ENCODE measurements at regions not wholly inside any gene's neighbourhood (a gene's known extent, or its start where the extent isn't known, plus 50 kb on each side); places are given as distances from the start of the nearest gene placed in this dataset.
"Not testable (repeated sequence)": the region's sequence is repeated elsewhere in the genome, so short reads cannot be mapped to it uniquely, and the experiment has no call there.

DNA sequence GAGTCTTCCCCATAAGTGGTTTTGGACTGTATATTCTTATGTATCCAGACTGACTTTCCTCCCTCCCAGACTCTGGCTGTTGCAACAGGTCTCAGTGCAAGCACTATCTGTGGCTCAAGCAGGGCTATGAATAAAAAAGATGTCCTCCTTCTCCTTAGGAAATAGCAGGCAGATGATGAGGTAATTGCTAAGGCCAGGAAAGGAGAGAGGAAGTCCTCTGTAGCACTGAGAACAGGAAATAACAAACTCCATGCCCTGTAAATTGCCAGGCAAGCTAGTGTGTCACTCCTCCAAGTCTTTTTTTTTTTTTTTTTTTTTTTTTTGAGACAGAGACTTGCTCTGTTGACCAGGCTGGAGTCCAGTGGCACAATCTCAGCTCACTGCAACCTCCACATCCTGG, 900.1 kb downstream of the TYW1 start:
- no peak for TF ChIP-seq JUND (IDR thresholded peaks at IDR 0.05; ENCODE audit: low read depth)
- DNase-seq (ENCODE audit: low read depth in 1 of 2, low spot score in 1 of 2): no peak
- in situ Hi-C loops (cut with HindIII; ENCODE audit: low pct_unique_long_range_greater_than_20kb, low sequenced_read_pairs): no loop called here

DNA sequence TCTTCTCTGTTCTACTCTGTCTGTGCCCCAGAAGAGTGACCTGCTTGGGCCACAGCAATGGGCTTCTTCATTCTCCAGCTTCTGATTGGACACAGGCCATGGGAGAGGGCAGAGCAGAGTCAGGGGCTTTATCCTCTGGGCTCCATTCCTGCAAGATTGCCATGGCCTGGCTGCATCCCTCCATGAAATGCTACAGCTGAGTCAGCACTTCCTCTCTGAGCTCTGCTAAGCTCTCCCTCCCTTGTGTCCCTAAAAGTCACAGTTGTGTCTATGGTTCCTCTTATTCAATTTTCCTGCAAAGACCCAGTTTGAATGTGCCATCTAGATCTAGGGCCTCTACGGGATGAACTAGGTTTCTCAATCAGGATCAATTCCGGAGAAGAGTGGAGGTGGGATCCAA, 903.8 kb downstream of the TYW1 start:
- TF ChIP-seq JUND (IDR thresholded peaks at IDR 0.05; ENCODE audit: low read depth): no peak
- DNase-seq (ENCODE audit: low read depth in 1 of 2, low spot score in 1 of 2): no peak
- in situ Hi-C loops (cut with HindIII; ENCODE audit: low pct_unique_long_range_greater_than_20kb, low sequenced_read_pairs): no loop called here

DNA sequence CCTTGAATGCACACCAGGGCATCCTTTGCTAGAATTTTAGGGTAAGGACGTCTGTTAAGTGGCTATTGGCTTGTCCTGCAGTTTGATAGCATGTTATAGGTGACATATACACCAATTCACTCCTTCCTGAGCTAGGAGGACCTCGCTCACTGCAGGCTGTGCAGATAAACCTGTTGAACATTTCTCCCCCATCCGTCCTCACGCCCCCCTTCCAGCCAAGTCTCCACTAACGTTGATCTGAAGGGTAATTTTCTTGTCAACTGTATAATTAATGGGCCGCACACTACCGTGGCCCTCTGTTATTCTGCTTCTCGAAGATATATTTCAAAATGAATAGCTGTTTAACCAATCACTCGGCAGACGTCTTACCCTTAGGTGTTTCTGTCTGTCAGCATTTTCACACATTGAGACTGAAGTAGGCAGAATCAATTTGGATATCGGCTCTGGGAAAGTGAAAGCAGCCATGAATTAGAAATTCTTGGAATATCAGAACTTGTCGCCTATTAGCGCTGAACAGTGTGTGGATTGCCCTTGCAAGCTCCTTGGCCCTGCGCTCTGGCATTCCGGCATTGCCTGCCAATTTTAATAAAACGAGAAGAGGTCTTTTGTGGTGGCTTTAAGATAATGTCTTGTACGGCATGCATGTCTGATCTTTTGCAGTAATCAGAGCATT, 905.3 kb downstream of the TYW1 start:
- no peak for DNase-seq (ENCODE audit: low read depth in 1 of 2, low spot score in 1 of 2)
- in situ Hi-C loops (cut with HindIII; ENCODE audit: low pct_unique_long_range_greater_than_20kb, low sequenced_read_pairs): no loop called here
- no peak for TF ChIP-seq JUND (IDR thresholded peaks at IDR 0.05; ENCODE audit: low read depth)

DNA sequence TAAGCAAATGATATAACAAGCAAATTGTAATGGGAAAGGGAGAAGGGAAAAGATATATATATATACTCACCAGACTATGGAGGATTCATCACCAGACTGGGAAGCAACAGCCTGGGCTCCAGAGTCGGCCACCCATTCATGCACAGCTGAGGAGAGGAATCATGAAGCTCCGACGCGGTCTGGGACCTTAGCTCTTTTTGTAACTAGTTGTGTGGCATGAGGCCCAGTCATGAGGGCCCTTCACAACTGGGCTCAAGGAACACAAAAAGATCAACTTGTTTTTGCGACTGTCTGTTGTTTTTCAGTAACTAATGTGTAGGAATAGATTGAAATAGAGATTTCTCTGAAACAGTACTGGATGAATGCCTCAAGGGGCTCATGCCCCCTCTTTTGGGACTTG, 911.2 kb downstream of the TYW1 start:
- in situ Hi-C loops (cut with HindIII; ENCODE audit: low pct_unique_long_range_greater_than_20kb, low sequenced_read_pairs): no loop called here
- DNase-seq (ENCODE audit: low read depth in 1 of 2, low spot score in 1 of 2): no peak
- TF ChIP-seq JUND (IDR thresholded peaks at IDR 0.05; ENCODE audit: low read depth): no peak

DNA sequence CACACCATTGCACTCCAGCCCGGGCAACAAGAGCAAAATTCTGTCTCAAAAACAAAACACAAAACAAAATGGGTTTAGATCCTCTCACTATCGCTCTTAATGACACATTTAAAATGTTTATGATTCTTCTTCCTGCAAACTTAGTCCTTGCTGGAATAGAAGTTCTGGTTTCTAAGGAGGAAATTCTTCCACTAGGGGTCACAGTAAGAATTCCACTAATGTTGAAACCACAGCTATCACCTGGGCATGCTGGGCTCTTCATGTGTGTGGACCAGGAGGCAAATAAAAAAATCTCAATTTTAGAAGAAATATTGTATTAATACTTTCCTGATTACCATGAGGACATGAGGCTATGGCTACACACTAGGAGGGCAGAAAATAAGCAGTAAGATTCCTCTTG, 915.8 kb downstream of the TYW1 start:
- TF ChIP-seq JUND (IDR thresholded peaks at IDR 0.05; ENCODE audit: low read depth): no peak
- no peak for DNase-seq (ENCODE audit: low read depth in 1 of 2, low spot score in 1 of 2)
- in situ Hi-C loops (cut with HindIII; ENCODE audit: low pct_unique_long_range_greater_than_20kb, low sequenced_read_pairs): no loop called here

DNA sequence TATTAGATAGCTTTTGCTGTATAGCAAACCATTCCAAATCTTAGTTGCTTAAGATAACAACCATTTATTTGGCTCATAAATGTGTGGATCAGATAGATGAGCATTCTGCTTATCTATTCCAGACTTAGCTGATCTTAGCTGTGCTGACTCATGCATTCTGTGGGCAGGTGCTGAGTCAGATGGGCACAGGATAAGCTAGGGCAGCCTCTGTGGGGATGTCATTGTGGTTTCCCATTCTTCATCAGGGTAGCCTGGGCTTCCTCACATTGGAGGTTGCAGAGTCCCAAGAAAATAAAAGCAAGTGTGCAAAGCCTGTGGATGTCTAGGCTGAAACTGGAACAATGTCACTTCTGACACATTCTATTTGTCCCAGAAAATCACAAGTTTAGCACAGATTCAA, 917.0 kb downstream of the TYW1 start:
- in situ Hi-C loops (cut with HindIII; ENCODE audit: low pct_unique_long_range_greater_than_20kb, low sequenced_read_pairs): no loop called here
- no peak for TF ChIP-seq JUND (IDR thresholded peaks at IDR 0.05; ENCODE audit: low read depth)
- no peak for DNase-seq (ENCODE audit: low read depth in 1 of 2, low spot score in 1 of 2)

DNA sequence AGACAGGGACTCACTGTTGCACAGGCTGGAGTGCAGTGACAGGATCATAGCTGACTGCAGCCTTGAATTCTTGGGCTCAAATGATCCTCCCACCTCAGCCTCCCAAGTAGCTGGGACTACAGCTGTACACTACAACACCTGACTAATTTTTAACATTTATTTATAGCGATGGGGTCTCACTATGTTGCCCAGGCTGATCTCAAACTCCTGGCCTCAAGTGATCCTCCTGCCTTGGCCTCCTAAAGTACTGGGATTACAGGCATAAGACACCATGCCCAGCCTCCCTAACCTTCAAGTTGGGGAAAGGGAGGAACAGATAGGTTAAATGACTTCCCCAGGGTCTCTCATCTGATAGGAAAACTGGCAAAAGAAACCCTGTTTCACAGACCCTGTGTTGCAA, 919.5 kb downstream of the TYW1 start:
- in situ Hi-C loops (cut with HindIII; ENCODE audit: low pct_unique_long_range_greater_than_20kb, low sequenced_read_pairs): not testable (repeated sequence)

DNA sequence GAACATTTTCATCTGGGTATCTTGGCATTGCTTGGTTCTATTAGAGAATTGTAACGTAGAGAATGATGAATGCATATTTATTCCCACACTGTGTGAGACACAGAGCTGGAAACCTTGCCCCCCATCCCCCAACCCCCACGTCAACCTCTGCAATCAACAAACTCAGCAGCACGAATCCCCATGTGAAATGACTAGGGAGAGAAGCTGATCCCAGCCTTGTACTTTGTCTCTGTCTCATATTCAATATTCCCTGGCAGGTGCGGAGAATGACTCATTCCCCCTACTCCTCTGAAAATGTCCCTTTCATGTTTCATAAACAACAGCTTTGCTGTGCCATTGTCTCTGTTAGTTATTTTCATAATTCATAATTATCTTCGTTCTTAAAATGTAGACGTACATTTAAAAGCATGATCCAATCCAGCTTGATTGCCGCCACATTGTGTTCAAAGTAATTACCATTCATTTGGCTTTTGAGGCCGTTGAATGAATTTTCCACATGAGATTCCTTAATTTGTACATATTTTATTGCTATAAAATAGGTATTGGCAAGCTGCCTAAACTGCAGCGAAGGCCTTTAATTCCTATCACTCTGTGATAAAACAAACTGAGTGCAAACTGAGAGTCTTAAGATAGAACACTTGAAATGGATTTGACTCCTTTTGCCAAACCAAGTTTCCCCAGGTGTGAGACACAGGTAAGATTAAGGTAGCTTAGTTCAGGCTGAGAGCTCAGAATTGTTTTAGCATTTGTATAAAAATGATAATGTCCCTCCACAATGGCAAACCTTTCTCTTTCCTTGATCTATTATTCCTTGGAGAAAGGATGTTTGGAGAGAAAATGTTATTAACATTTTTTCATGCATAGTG, 920.2 kb downstream of the TYW1 start:
- no peak for TF ChIP-seq JUND (IDR thresholded peaks at IDR 0.05; ENCODE audit: low read depth)
- DNase-seq (ENCODE audit: low read depth in 1 of 2, low spot score in 1 of 2): no peak
- in situ Hi-C loops (cut with HindIII; ENCODE audit: low pct_unique_long_range_greater_than_20kb, low sequenced_read_pairs): no loop called here

More for the DNA sequence above, 919.5 kb downstream of the TYW1 start:
- DNase-seq (ENCODE audit: low read depth in 1 of 2, low spot score in 1 of 2): not testable (repeated sequence)

DNA sequence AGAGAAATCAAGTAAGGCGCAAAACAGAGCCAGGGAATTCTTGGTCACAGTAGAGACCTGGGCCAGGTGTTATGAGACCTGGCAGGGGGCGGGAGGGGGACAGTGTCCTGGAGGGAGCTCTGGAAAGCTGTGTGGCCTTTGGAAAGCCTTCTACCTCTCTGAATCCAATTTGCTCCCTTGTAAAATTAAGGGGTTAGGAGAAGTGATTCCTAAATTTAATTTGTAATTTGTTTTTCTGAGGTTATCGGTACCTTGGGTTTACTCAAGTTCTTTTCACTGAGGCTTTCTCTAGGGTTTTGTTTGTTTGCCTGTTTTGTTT, 920.8 kb downstream of the TYW1 start:
- no peak for DNase-seq (ENCODE audit: low read depth in 1 of 2, low spot score in 1 of 2)
- in situ Hi-C loops (cut with HindIII; ENCODE audit: low pct_unique_long_range_greater_than_20kb, low sequenced_read_pairs): no loop called here
- TF ChIP-seq JUND (IDR thresholded peaks at IDR 0.05; ENCODE audit: low read depth): no peak

DNA sequence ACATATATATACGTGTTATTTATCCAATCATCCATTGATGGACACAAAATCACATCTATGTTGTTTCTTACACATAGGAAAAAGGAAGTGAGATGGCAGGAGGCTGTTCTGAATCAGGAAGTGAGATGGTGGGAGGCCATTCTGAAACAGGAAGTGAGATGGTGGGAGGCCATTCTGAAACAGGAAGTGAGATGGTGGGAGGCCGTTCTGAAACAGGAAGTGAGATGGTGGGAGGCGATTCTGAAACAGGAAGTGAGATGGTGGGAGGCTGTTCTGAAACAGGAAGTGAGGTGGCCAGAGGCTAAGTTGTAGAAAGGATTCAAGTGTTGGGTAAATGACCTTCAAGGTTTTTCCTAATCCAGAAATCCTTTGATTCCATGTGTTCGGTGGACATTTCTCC, 921.5 kb downstream of the TYW1 start:
- TF ChIP-seq JUND (IDR thresholded peaks at IDR 0.05; ENCODE audit: low read depth): no peak
- in situ Hi-C loops (cut with HindIII; ENCODE audit: low pct_unique_long_range_greater_than_20kb, low sequenced_read_pairs): no loop called here
- no peak for DNase-seq (ENCODE audit: low read depth in 1 of 2, low spot score in 1 of 2)

DNA sequence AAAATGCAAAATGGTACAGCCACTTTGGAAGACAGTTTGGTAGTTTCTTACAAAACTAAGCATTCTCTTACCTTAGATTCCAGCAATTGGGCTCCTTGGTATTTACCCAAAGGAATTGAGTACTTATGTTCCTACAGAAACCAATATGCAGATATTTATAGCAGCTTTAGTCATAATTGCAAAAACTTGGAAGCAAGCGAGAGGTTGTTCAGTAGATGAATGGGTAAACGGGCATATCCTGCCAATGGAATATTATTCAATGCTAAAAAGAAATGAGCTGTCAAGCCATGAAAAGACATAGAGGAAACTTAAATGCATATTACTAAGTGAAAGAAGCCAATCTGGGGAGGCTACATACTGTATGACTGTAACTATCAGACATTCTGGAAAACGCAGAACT, 926.7 kb downstream of the TYW1 start:
- no peak for TF ChIP-seq JUND (IDR thresholded peaks at IDR 0.05; ENCODE audit: low read depth)
- DNase-seq (ENCODE audit: low read depth in 1 of 2, low spot score in 1 of 2): no peak
- in situ Hi-C loops (cut with HindIII; ENCODE audit: low pct_unique_long_range_greater_than_20kb, low sequenced_read_pairs): no loop called here

DNA sequence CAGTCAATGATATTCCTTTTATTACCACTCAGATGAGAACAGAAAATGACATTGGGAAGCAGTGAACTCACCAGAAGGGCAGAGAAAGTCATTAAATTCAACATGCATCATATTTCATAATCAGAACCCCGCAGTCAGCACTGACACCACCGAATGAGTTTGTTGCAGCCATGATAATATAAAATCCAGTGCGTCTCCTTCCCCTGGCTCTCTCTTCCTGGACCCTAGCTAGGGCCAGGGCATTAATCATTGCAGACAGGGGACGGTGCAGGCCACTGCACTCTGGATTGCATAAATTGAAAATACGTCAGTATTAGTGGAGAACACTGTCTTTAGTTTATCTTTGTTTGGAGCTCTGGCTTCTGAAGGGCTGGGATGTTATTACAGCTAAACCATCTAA, 931.5 kb downstream of the TYW1 start:
- no peak for DNase-seq (ENCODE audit: low read depth in 1 of 2, low spot score in 1 of 2)
- in situ Hi-C loops (cut with HindIII; ENCODE audit: low pct_unique_long_range_greater_than_20kb, low sequenced_read_pairs): no loop called here
- no peak for TF ChIP-seq JUND (IDR thresholded peaks at IDR 0.05; ENCODE audit: low read depth)

DNA sequence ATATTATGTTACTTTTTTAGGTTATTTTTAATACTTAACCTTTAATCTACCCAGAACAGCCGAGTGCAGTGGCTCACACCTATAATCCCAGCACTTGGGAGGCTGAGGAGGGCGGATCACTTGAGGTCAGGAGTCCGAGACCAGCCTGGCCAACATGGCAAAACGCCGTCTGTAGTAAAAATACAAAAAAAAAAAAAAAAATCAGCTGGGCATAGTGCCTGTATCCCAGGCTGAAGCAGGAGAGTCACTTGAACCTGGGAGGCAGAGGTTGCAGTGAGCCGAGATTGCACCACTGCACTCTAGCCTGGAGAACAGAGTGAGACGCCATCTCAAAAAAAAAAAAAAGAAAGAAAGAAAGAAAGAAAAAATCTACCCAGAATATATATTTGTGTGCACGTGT, 939.8 kb downstream of the TYW1 start:
- in situ Hi-C loops (cut with HindIII; ENCODE audit: low pct_unique_long_range_greater_than_20kb, low sequenced_read_pairs); DNase-seq (ENCODE audit: low read depth in 1 of 2, low spot score in 1 of 2): not testable (repeated sequence)

DNA sequence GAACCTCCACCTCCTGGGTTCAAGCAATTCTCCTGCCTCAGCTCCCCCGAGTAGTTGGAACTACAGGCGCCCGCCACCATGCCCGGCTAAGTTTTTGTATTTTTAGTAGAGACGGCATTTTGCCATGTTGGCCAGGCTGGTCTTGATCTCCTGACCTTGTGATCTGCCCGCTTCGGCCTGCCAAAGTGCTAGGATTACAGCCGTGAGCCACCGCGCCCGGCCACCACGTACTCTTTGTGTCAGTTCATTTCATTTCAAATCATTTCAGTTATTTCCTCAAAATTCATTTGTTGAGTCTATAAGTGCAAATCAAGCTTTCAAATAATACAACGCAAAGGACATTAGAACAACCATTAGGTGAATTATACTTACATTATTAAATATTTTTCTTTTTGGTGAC, 943.8 kb downstream of the TYW1 start:
- DNase-seq (ENCODE audit: low read depth in 1 of 2, low spot score in 1 of 2): no peak
- no peak for TF ChIP-seq JUND (IDR thresholded peaks at IDR 0.05; ENCODE audit: low read depth)
- in situ Hi-C loops (cut with HindIII; ENCODE audit: low pct_unique_long_range_greater_than_20kb, low sequenced_read_pairs): no loop called here
